HepG2 (cell line): ENCODE measurements at regions not wholly inside any gene's neighbourhood (a gene's known extent, or its start where the extent isn't known, plus 50 kb on each side); places are given as distances from the start of the nearest gene placed in this dataset.
A peak's percentile ranks its signal among the peaks of the same experiment; 100 is the strongest.

ENCODE experiments used
- ARID5B ChIP-seq: IDR thresholded peaks from 2 replicates; pipeline ENCODE4 v1.4.0; 2020; ENCODE audit warnings: mild to moderate bottlenecking, missing genetic modification reagents
- FOXO1 ChIP-seq: sonication (generic); formaldehyde crosslinking; IDR thresholded peaks from 2 replicates; pipeline ENCODE4 v1.4.0; 2020; ENCODE audit warnings: missing genetic modification reagents
- HMGXB4 ChIP-seq, 2 experiments: sonication (generic) in 1 of 2; formaldehyde crosslinking in 1 of 2; IDR thresholded peaks; 2 replicates each; pipeline versions ENCODE4 v1.4.0 to v1.6.1; 2018 to 2020; ENCODE audit warnings: missing genetic modification reagents in 2 of 2, borderline replicate concordance in 1 of 2, low read depth in 1 of 2, mild to moderate bottlenecking in 1 of 2, missing biosample characterization in 1 of 2
- KMT2A ChIP-seq: sonication (generic); formaldehyde crosslinking; IDR thresholded peaks from 2 replicates; pipeline ENCODE4 v1.4.0; 2020; ENCODE audit warnings: missing genetic modification reagents
- NFAT5 ChIP-seq: sonication (generic); formaldehyde crosslinking; IDR thresholded peaks from 2 replicates; pipeline ENCODE4 v1.4.0; 2020; ENCODE audit warnings: missing genetic modification reagents
- NFE2L1 ChIP-seq: sonication (generic); formaldehyde crosslinking; IDR thresholded peaks from 2 replicates; pipeline ENCODE4 v1.4.0; 2020; ENCODE audit warnings: missing genetic modification reagents, mild to moderate bottlenecking, borderline replicate concordance
- POLR2AphosphoS5 ChIP-seq: IDR thresholded peaks from 2 replicates; pipeline ENCODE4 v1.6.1; 2012; ENCODE audit warnings: low read depth, low read length
- SALL1 ChIP-seq: sonication (generic); formaldehyde crosslinking; IDR thresholded peaks from 2 replicates; pipeline ENCODE4 v1.8.0; 2022; ENCODE audit warnings: mild to moderate bottlenecking, missing genetic modification reagents
- ZFP62 ChIP-seq: sonication (generic); formaldehyde crosslinking; IDR thresholded peaks from 2 replicates; pipeline ENCODE4 v1.4.0; 2020; ENCODE audit warnings: missing genetic modification reagents
- ZNF580 ChIP-seq: IDR thresholded peaks from 2 replicates; pipeline ENCODE4 v1.6.1; 2016; ENCODE audit warnings: low read depth, borderline replicate concordance
- ZNF644 ChIP-seq: IDR thresholded peaks from 2 replicates; pipeline ENCODE4 v1.6.1; 2016; ENCODE audit warnings: low read depth
- ZNF678 ChIP-seq: sonication (generic); formaldehyde crosslinking; IDR thresholded peaks from 2 replicates; pipeline ENCODE4 v1.4.0; 2020; ENCODE audit warnings: mild to moderate bottlenecking, missing genetic modification reagents

GRCh38 chr10:45558425-45558824 lies 114.1 kb downstream of the ZFAND4 start (continued):
- TF ChIP-seq KMT2A (CRISPR knock-in tag) (no peak), POLR2AphosphoS5 (no peak), ARID5B (CRISPR knock-in tag) (peak; percentile 55; the same call in 1 of the 2 replicates), ZNF580 (CRISPR knock-in tag) (no peak), SALL1 (CRISPR knock-in tag) (peak; percentile 78), NFE2L1 (CRISPR knock-in tag) (no peak), NFAT5 (no peak), ZFP62 (CRISPR knock-in tag) (no peak), HMGXB4 (CRISPR knock-in tag; IDR thresholded peaks at IDR 0.05; ENCODE audit: borderline replicate concordance in 1 of 2, low read depth in 1 of 2) (no peak), ZNF678 (no peak), FOXO1 (peak; percentile 30; the same call in 1 of the 2 replicates), ZNF644 (peak; percentile 90)
- TF ChIP-seq, all 625 proteins: peak for 41
